Endodermal cell (in vitro differentiated cells): ENCODE measurements at regions not wholly inside any gene's neighbourhood (a gene's known extent, or its start where the extent isn't known, plus 50 kb on each side); places are given as distances from the start of the nearest gene placed in this dataset.
"Not testable (repeated sequence)": the region's sequence is repeated elsewhere in the genome, so short reads cannot be mapped to it uniquely, and the experiment has no call there.

Experiments
- DNase-seq: peaks from one replicate; pipeline ENCODE4 v3.0.0-alpha.2; 2017
- H3K27ac ChIP-seq: 2 replicates; pipeline ENCODE4 v1.5.1; 2013; ENCODE audit warnings: mild to moderate bottlenecking, low read depth, low read length, moderate library complexity
- H3K27me3 ChIP-seq: 2 replicates; pipeline ENCODE4 v1.6.1; 2013; ENCODE audit warnings: mild to moderate bottlenecking, low read length, moderate library complexity; ENCODE audit not compliant: insufficient read depth, control insufficient read depth, poor library complexity, severe bottlenecking
- H3K36me3 ChIP-seq: 2 replicates; pipeline ENCODE4 v1.7.0; 2013; ENCODE audit warnings: mild to moderate bottlenecking, low read length, moderate library complexity; ENCODE audit not compliant: control insufficient read depth, insufficient read depth
- H3K4me1 ChIP-seq: one replicate; pipeline ENCODE4 v1.7.0; 2013; ENCODE audit warnings: low read length; ENCODE audit not compliant: control insufficient read depth, insufficient read depth
- H3K4me3 ChIP-seq: 2 replicates; pipeline ENCODE4 v1.5.1; 2013; ENCODE audit warnings: mild to moderate bottlenecking, low read length, moderate library complexity
- H3K9ac ChIP-seq: 2 replicates; pipeline ENCODE4 v1.6.1; 2013; ENCODE audit warnings: mild to moderate bottlenecking, low read length, moderate library complexity; ENCODE audit not compliant: poor library complexity, severe bottlenecking; ENCODE audit errors: extremely low read depth
- H3K9me3 ChIP-seq: 2 replicates; pipeline ENCODE4 v1.6.1; 2013; ENCODE audit warnings: mild to moderate bottlenecking, low read length, moderate library complexity; ENCODE audit not compliant: control insufficient read depth
- H3K27ac Mint-ChIP-seq: 2 replicates; pipeline ENCODE4 v1.8.0; 2020; ENCODE audit warnings: mixed read lengths
- H3K27me3 Mint-ChIP-seq: 2 replicates; pipeline ENCODE4 v1.8.0; 2021; ENCODE audit warnings: mild to moderate bottlenecking, mixed read lengths; ENCODE audit not compliant: insufficient read depth
- H3K36me3 Mint-ChIP-seq: 2 replicates; pipeline ENCODE4 v1.8.0; 2020; ENCODE audit warnings: low read depth, mixed read lengths
- H3K4me1 Mint-ChIP-seq: 2 replicates; pipeline ENCODE4 v1.8.0; 2020; ENCODE audit warnings: mixed read lengths
- H3K4me3 Mint-ChIP-seq: 2 replicates; pipeline ENCODE4 v1.8.0; 2020; ENCODE audit warnings: mild to moderate bottlenecking, moderate library complexity, mixed read lengths
- H3K9me3 Mint-ChIP-seq: 2 replicates; pipeline ENCODE4 v1.8.0; 2020; ENCODE audit warnings: mild to moderate bottlenecking, mixed read lengths
- CTCF ChIP-seq: fragments of 200-600 bp; sonication (generic); conservative IDR thresholded peaks from 2 replicates; pipeline ENCODE4 v1.5.0; 2021; ENCODE audit warnings: antibody characterized with exemption, mild to moderate bottlenecking
- WGBS, 2 experiments: methylation state at CpG; one replicate each; pipeline versions ENCODE4 v1.1.5 to v1.1.7; 2013; ENCODE audit warnings: missing lambda C conversion rate in 2 of 2, mixed read lengths in 1 of 2; ENCODE audit not compliant: insufficient coverage in 1 of 2, insufficient read length in 1 of 2; 5-methylcytosine and 5-hydroxymethylcytosine counted together

GRCh38 chr3:55143336-55143735 lies 215.5 kb upstream of the LRTM1 start:
- H3K36me3 ChIP-seq: no peaks in the 10 kb centered on the region
- H3K27ac ChIP-seq: no peak overlapping the region
- H3K4me1 ChIP-seq: no peaks in the 10 kb centered on the region
- H3K4me3 Mint-ChIP-seq: no peak overlapping the region
- no peaks in the 10 kb centered on the region for H3K9me3 Mint-ChIP-seq
- no peak for TF ChIP-seq CTCF
- H3K27ac Mint-ChIP-seq: no peak overlapping the region
- H3K9me3 ChIP-seq: no peaks in the 10 kb centered on the region
- no peaks in the 10 kb centered on the region for H3K27me3 ChIP-seq
- no peaks in the 10 kb centered on the region for H3K27me3 Mint-ChIP-seq
- H3K36me3 Mint-ChIP-seq: no peaks in the 10 kb centered on the region
- DNase-seq: no peak
- H3K4me1 Mint-ChIP-seq: no peaks in the 10 kb centered on the region
- no peak overlapping the region for H3K9ac ChIP-seq
- no peak overlapping the region for H3K4me3 ChIP-seq
- WGBS, 2 experiments: 46 to 83% methylated on average over 1 to 2 of the region's 2 CpGs

- not testable (repeated sequence) for H3K27me3 ChIP-seq, H3K9ac ChIP-seq, H3K9me3 Mint-ChIP-seq, DNase-seq, H3K9me3 ChIP-seq, H3K27ac Mint-ChIP-seq, H3K27me3 Mint-ChIP-seq, H3K4me3 ChIP-seq, H3K36me3 ChIP-seq, H3K27ac ChIP-seq, H3K36me3 Mint-ChIP-seq, H3K4me3 Mint-ChIP-seq, H3K4me1 ChIP-seq, H3K4me1 Mint-ChIP-seq
- 93 to 94% methylated on average over 2 to 25 of the region's 25 CpGs for WGBS, 2 experiments
Measured at GRCh38 chr3:55136291-55136690, 208.4 kb upstream of the LRTM1 start.

- H3K36me3 Mint-ChIP-seq: no peaks in the 10 kb centered on the region
- peaks cover 20% of the 10 kb centered on the region for H3K4me1 Mint-ChIP-seq
- Histone ChIP-seq H3K27ac (no peak overlapping the region), H3K4me3 (no peak overlapping the region), H3K9me3 (no peaks in the 10 kb centered on the region), H3K27me3 (no peaks in the 10 kb centered on the region), H3K9ac (no peak overlapping the region), H3K36me3 (no peaks in the 10 kb centered on the region), H3K4me1 (peaks cover 6% of the 10 kb centered on the region)
- no peak for TF ChIP-seq CTCF
- no peak overlapping the region for H3K4me3 Mint-ChIP-seq
- WGBS, 2 experiments: 75 to 89% methylated on average over 2 to 8 of the region's 8 CpGs
- H3K9me3 Mint-ChIP-seq: no peaks in the 10 kb centered on the region
- no peaks in the 10 kb centered on the region for H3K27me3 Mint-ChIP-seq
- no peak for DNase-seq
- no peak overlapping the region for H3K27ac Mint-ChIP-seq
Measured at GRCh38 chr3:55128225-55128823, 200.5 kb upstream of the LRTM1 start.

GRCh38 chr3:55127565-55127964 lies 199.7 kb upstream of the LRTM1 start:
- peak; percentile 56 for DNase-seq
- Histone ChIP-seq H3K4me1 (peaks cover 6% of the 10 kb centered on the region), H3K27ac (peak overlapping the region; percentile 45), H3K36me3 (no peaks in the 10 kb centered on the region), H3K4me3 (no peak overlapping the region), H3K27me3 (no peaks in the 10 kb centered on the region), H3K9me3 (no peaks in the 10 kb centered on the region), H3K9ac (no peak overlapping the region)
- no peaks in the 10 kb centered on the region for H3K9me3 Mint-ChIP-seq
- WGBS, 2 experiments: 60 to 75% methylated on average over 4 of the region's 4 CpGs
- peaks cover 20% of the 10 kb centered on the region for H3K4me1 Mint-ChIP-seq
- H3K27me3 Mint-ChIP-seq: no peaks in the 10 kb centered on the region
- TF ChIP-seq CTCF: no peak
- no peaks in the 10 kb centered on the region for H3K36me3 Mint-ChIP-seq
- peak overlapping the region; percentile 14 for H3K27ac Mint-ChIP-seq
- no peak overlapping the region for H3K4me3 Mint-ChIP-seq
